ENCODE measurements at regions not wholly inside any gene's neighbourhood (a gene's known extent, or its start where the extent isn't known, plus 50 kb on each side); places are given as distances from the start of the nearest gene placed in this dataset.
A peak's percentile ranks its signal among the peaks of the same experiment; 100 is the strongest.

DNA sequence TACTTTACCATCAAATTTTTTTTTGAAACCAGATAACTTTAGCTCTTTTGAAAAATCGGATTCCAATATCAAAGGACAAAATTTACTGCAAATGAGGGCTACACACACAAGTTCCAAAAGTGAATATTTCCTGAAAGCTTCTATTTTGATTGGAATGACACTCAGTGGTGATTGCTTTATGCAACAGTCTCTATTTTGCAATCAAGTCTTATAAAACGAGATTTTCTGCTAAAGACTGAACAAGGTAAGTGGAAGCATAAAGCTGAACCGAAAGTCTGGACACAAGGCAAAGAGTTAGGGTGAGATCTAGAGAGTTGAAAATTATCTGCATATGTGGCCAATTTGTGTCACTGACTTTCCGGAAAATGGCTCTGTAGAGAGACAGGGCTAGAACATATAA is 145.0 kb upstream of the OSR1 start:
- no peak for DNase-seq (ENCODE audit: extremely low read depth in 1 of 11, low read depth in 9 of 11, low spot score in 4 of 11)

GRCh38 chr2:19500126-19500525 is 141.7 kb upstream of the OSR1 start:
- no peak for DNase-seq (ENCODE audit: extremely low read depth in 1 of 11, low read depth in 9 of 11, low spot score in 4 of 11)

DNA sequence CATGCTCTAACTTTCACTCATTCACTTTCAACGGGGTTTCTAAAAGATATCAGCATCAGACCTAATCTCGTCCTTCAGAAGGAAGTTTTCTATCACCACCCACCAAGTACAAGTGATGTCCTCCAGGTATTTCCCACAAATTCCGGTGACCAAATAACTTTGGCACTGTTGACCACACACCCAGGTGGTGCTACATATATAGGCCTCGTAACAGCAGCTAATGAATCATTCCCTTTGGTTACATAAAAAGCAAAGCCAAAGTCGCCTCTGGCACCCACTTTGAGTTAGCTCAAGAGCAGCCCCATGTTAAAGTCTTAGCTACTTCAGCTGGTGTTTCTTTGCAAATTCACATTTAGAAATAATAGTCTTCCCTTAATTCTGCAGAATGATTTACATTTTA is 138.2 kb upstream of the OSR1 start:
- DNase-seq (ENCODE audit: extremely low read depth in 1 of 11, low read depth in 9 of 11, low spot score in 4 of 11) = no peak

- DNase-seq (ENCODE audit: extremely low read depth in 1 of 11, low read depth in 9 of 11, low spot score in 4 of 11) = no peak
Observed at GRCh38 chr2:19494241-19494640, 135.8 kb upstream of the OSR1 start.

DNA sequence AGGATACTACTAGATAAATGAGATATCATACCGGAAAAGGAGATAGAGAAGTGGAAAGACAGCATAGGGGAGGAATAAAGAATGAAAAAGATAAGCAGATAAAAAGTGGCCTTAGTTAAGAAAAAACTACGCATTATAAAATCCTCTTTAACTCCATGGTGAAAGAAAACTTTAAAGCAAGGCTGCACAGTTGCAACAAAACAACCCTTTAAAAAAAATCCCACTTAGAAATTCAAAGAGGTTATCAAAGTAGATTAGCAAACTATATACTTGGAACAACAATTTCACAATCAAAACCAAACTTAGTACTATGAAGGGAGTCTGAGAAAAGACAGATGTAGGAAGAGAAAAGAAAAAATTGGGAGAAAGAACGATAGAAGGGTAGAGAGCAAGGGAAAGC is 133.4 kb upstream of the OSR1 start:
- no peak for DNase-seq (ENCODE audit: extremely low read depth in 1 of 11, low read depth in 9 of 11, low spot score in 4 of 11)

DNA sequence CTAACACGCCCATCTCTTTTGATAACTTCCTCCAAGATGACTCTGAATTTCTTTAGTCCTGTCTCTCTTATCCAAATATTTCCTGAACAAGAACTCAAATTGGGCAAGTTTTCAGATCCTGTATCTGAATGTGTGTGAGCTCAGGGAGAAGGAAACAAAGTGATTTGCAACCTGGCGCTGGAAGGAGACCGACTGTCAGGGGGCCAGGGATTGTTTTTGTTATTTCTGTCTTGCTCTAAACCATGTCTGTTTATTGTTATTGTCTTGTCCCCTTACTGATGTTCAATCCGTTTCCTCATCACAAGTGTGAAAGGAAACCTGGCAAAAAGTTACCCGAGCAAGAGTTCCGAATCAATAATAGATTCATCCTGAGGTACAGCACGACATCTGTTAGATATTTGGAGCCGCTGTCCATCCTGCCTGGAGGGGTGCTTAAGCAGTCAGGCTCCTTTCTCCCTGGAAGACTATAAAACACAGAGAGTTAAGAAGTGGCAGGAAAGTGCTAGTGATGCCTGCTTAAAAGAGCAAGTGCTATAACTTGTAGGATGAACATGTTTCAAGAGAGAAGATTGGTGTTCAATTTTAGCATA is 132.5 kb upstream of the OSR1 start:
- no peak for DNase-seq (ENCODE audit: extremely low read depth in 1 of 11, low read depth in 9 of 11, low spot score in 4 of 11)

DNA sequence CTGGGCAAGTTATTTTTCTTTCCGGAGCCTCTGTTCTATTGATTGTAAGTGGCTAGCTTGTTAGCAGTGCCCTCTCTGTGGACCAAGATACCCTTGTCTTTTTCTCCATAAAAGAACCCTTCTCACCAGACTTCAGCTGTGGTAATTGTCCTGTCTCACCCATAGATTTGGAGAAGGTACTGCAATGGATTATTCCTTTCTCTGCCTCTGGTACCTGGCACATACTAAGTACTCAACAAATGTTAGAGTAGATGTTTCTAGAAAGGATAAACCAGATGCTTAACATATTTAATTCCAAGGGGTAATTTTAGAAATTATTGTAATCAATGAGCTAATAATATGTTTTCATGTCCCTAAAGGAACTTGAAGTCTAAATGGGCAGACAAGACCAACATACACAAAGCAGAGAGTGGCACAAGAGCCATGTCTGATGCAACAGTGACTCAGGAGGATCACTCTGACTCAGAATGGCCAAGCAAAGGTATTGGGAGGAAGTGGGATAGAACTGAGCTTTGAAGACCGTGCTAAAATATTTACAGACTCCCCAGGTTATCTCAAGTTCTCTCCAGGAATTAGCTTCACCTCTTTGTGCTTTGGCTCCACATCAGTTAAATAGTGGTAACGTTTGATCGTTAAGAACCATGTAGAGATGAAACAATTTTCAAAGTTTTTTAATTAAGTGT is 129.7 kb upstream of the OSR1 start:
- DNase-seq (ENCODE audit: extremely low read depth in 1 of 11, low read depth in 9 of 11, low spot score in 4 of 11) = no peak

DNA sequence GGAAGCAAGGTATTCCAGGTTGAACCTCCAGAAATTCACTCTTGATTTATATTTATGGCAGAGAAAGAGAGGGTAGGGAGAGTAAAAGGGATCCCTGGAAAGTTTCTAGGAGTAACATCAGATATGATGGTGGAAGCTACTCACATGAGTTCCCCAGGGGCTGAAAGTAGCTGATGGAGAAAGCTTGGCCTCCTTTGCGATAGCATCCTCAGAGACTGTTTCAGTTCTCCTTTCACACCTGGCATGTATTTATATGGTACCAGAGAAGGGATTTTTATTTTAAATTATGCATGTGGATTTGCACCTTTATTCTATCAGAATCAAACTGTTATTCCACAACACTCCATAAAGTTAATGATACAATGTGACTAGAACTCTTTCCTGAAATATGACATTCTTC is 126.3 kb upstream of the OSR1 start:
- no peak for DNase-seq (ENCODE audit: extremely low read depth in 1 of 11, low read depth in 9 of 11, low spot score in 4 of 11)

DNA sequence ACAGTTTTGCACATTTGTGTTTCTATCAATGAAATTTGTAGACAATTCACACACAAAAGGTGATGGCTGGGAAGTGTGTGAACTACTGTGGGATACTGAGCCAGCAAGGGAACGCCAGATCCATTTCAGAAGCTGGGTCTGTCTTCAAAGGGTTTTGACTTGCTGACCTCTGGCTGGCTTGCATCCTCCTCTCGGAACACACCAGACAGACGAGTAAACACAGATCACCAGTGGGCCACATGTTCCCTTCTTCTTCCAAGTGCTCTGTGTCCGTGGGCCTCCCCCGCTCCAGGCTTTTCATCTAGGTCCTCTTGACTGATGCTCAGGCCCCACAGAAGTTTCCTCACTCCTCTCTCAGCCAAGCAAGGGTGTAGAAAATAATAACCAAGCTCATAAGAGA is 122.2 kb upstream of the OSR1 start:
- no peak for DNase-seq (ENCODE audit: extremely low read depth in 1 of 11, low read depth in 9 of 11, low spot score in 4 of 11)

- DNase-seq (ENCODE audit: extremely low read depth in 1 of 11, low read depth in 9 of 11, low spot score in 4 of 11) = no peak
Observed at GRCh38 chr2:19479666-19480065, 121.2 kb upstream of the OSR1 start.

DNA sequence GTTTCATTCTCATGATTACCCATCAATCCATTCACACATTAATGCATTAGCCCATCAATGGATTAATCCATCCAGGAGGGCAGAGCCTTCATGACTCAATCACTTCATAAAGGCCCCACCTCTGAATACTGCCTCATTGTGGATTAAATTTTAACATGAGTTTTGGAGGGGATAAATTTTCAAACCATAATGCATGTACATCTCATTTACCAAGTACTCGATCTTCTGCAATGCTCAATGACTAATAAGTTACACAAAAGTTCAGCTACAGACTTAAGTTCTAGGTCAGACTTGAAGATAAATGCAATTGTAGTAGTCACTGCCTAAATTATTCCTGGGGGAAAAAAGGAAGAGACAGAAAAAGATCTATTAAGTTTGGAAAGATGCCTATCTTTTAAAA is 120.0 kb upstream of the OSR1 start:
- DNase-seq (ENCODE audit: extremely low read depth in 1 of 11, low read depth in 9 of 11, low spot score in 4 of 11) = no peak

DNA sequence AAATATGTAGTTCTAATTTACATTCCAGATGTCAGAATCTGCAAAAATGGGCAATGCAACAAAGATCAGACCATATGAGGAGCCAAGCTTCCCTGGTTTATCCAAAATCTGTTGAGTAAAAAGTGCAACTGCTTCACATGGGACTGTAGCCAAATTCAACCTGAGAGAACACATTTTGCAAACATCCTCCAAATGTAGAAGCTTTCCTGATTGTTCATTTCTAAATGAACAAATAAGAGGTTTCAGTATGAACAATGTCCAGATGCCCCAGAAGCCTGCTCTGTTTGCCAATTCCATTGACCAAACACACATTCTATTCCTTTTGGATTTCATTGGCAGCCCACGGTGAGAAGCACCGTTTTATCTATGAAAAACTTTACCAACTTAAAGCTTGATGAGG is 117.9 kb upstream of the OSR1 start:
- no peak for DNase-seq (ENCODE audit: extremely low read depth in 1 of 11, low read depth in 9 of 11, low spot score in 4 of 11)

DNA sequence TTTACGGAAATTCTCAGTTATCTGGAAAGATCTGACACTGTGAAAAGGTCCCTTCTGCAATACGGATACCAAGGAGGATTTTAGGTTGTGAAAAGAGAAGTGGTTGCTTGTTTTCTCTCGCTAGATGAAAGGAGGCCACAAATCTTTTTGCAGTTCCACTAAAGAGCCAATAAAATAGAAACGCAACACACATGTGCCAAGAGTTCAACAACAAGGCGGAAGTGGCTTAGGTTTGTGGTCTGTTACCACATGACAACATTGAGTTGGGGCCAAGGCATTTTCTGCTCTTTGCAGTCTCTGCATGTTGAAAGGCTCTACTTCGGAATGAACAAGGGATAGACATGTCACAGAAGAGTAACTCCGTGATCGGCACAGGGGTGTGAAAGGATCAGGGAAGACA is 115.7 kb upstream of the OSR1 start:
- DNase-seq (ENCODE audit: extremely low read depth in 1 of 11, low read depth in 9 of 11, low spot score in 4 of 11) = peak in 8 of 11 donors; percentile 13 to 48 (median 40)

DNA sequence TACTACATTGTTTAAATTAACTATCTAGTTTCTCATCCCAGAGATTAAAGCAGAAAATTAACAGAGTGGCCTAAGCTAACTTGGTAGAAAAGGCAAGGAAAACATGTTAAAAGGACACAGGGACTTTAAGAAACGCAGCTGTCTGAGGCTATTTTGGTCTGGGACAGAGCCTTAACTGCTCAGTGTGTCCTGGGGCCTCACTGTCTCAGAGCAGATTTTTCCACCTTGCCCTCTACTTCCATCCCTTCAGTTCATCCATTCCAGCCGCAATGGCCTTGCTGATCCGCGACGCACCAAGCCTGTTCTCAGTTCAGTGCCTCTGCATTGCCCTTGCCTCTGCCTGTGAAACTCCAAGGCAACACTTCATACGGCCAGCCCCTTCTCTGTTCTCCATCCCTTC is 114.9 kb upstream of the OSR1 start:
- peak in 2 of 11 donors; percentile 21 to 24 for DNase-seq (ENCODE audit: extremely low read depth in 1 of 11, low read depth in 9 of 11, low spot score in 4 of 11)

- no peak for DNase-seq (ENCODE audit: extremely low read depth in 1 of 11, low read depth in 9 of 11, low spot score in 4 of 11)
Observed at GRCh38 chr2:19472391-19472978, 114.1 kb upstream of the OSR1 start.

GRCh38 chr2:19471491-19471890 is 113.1 kb upstream of the OSR1 start:
- no peak for DNase-seq (ENCODE audit: extremely low read depth in 1 of 11, low read depth in 9 of 11, low spot score in 4 of 11)

DNA sequence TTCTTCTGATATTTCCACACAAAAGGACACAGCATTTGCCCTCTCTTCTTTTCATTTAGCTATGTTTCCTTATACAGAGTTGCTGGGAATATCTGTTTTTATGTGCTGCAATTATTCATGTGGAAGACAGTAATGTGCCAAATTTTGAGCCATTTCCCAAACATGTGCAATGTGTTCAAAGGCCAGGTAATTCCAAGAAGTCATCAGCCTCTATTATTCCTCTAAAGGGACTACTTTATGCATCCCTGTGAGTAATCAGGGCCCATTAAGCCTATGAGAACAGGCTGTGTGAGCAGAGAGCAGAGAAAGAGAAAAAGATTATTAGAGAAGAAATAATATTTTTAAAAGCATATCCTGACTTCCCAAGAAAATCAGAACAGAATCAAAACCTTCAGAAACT is 107.6 kb upstream of the OSR1 start:
- no peak for DNase-seq (ENCODE audit: extremely low read depth in 1 of 11, low read depth in 9 of 11, low spot score in 4 of 11)

DNA sequence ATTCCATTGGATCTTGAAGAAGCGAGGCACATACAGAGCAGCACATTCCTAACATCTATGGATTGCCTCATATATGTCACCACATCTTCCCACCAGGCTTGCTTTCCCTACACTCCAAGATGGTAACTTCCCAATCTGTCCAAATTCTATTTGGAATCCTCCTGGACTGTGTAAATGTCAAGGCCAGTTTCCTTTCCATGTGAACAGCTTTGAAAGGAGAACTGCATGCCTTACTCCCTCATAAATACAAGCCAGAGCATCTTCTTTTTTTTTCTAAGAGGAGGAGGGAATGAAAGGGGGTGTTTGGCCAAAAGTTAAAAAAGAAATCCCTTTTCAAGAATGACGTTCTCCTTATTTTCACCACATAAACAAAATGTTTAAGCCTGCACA is 103.8 kb upstream of the OSR1 start:
- DNase-seq (ENCODE audit: extremely low read depth in 1 of 11, low read depth in 9 of 11, low spot score in 4 of 11) = no peak

- DNase-seq (ENCODE audit: extremely low read depth in 1 of 11, low read depth in 9 of 11, low spot score in 4 of 11) = no peak
Observed at GRCh38 chr2:19461504-19462255, 103.3 kb upstream of the OSR1 start.

DNA sequence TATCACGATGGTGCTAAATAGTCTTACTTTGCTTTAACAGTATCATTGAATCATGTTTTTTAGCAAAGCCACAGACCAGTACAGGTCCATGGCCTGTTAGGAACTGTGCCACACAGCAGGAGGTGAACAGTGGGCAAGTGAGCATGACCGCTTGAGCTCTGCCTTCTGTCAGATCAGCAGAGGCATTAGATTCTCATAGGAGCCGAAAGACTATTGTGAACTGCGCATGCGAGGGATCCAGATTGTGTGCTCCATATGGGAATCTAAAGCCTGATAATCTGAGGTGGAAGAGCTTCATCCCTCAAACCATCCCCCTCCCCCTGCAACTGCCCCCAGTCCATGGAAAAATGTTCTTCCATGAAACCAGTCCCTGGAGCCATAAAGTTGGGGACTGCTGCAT is 102.3 kb upstream of the OSR1 start:
- no peak for DNase-seq (ENCODE audit: extremely low read depth in 1 of 11, low read depth in 9 of 11, low spot score in 4 of 11)
